GM15510 (cell line): ENCODE measurements at regions not wholly inside any gene's neighbourhood (a gene's known extent, or its start where the extent isn't known, plus 50 kb on each side); places are given as distances from the start of the nearest gene placed in this dataset.

Source experiments
- POLR2A ChIP-seq: IDR thresholded peaks from 3 replicates; pipeline ENCODE4 v1.6.1; 2011; ENCODE audit warnings: borderline replicate concordance; ENCODE audit not compliant: insufficient read length; ENCODE audit errors: extremely low read depth

GRCh38 chr6:156111913-156112312, 656.3 kb upstream of the NOX3 start:
- no peak for TF ChIP-seq POLR2A

DNA sequence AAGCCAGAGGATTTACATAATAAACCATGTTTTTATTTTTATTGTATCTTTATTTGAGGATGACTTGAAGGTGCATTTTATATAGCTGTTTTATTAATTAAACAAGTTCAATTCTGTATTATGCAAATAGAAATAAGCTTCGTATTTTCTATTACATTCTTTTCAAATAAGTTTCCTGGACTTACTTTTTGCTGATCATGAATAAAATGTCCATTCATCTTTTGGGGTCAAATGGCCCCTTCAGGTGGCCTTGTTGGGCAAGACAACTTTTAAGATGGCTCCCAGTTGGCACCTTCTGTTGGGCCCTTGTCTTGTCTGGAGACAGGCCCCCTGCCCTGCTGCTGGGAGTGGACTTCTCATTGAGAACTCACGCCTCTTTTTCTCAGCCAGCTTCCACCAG, 654.6 kb upstream of the NOX3 start:
- no peak for TF ChIP-seq POLR2A

DNA sequence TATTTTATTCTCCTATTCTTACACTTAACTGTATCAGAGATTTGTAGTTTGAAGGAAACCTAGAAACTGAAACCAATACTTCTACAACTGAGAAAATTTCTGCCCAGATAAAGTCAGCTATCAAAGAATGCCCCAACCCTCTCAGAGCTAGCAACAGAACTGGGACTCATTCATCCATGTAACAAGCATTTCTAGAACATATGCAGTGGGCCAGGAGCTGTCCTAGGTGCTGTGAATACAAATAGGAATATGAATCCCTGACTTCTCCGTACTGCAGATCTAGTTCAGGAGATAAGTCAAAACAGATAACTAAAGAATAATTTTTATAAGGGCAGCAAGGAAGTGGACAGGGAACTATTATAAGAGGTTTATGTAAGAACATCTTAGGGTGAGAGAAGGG, 654.1 kb upstream of the NOX3 start:
- TF ChIP-seq POLR2A = no peak

- no peak for TF ChIP-seq POLR2A
Observed at GRCh38 chr6:156107624-156108101, 652.0 kb upstream of the NOX3 start.

- TF ChIP-seq POLR2A = no peak
Observed at GRCh38 chr6:156102129-156102528, 646.5 kb upstream of the NOX3 start.

- no peak for TF ChIP-seq POLR2A
Observed at GRCh38 chr6:156098839-156099238, 643.2 kb upstream of the NOX3 start.

- TF ChIP-seq POLR2A = no peak
Observed at GRCh38 chr6:156087487-156087886, 631.8 kb upstream of the NOX3 start.

DNA sequence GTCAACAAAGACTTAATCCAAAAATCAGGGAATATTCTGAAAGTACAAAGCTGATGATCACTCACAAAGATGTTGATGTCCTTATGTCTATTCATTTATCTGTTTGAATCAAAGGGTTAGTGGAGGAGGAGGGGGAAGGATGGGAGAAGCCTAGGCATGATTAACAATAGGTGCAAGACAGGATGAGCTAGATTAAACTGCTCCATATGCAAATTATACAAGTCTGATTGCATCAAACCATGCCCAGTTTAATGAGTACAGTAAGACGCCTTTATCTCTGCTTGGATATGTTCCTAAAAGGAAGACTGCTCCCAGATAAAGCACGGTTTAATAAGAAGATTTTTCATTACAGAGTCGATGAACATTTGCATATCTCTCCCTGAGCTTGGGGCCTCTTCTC, 626.4 kb upstream of the NOX3 start:
- no peak for TF ChIP-seq POLR2A

DNA sequence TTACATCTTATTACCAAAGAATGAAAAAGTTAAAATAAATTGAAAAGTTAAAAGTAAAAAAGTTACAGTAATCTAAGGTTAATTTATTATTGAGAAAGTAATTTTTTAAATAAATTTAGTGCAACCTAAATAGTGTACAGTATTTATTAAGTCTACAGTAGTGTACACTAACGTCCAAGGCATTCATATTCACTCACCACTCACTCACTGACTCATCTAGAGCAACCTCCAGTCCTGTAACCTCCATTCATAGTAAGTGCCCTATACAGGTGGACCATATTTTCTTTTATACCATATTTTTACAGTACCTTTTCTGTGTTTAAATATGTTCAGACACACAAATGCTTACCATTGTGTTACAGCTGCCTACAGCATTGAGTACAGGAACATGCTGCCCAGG, 624.7 kb upstream of the NOX3 start:
- TF ChIP-seq POLR2A = no peak

GRCh38 chr6:156068881-156069280, 613.2 kb upstream of the NOX3 start:
- no peak for TF ChIP-seq POLR2A

DNA sequence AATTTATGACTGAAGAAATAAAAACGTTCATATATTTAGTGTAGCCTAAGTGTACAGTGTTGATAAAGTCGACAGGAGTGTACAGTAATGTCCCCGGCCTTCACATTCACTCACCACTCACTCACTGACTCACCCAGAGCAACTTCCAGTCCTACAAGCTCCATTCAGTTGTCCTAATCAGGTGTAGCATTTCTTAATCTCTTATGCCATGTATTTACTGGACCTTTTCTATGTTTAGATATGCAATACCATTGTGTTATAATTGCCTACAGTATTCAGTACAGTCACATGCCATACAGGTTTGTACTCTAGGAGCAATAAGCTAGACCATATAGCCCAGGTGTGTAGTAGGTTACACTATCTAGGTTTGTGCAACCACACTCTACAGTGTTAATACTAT, 610.2 kb upstream of the NOX3 start:
- no peak for TF ChIP-seq POLR2A

DNA sequence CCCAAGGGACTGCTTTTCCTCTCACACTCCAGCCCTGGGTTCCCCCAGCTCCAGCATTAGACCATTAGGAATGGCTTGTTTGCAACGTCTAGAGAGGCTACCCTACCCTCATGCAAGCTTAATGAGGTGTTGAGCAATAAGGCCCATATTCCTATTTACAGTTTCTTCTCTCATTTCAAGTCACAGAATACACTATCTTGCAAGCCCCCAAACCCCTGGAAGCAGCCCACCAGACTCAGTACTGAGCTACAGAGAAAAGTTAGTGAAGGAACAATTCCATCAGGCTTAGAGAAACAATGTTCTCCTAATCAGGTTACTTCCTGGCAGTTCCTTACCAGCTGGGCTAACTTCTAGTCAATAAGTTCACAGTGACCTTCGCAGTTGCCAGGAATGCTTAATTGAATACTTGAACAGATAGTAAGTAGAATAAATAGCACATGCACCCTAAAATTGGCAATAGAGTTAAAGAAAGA, 606.5 kb upstream of the NOX3 start:
- no peak for TF ChIP-seq POLR2A

- TF ChIP-seq POLR2A = no peak
Observed at GRCh38 chr6:156061465-156061864, 605.8 kb upstream of the NOX3 start.

GRCh38 chr6:156060013-156060412, 604.4 kb upstream of the NOX3 start:
- TF ChIP-seq POLR2A = no peak

- no peak for TF ChIP-seq POLR2A
Observed at GRCh38 chr6:156058356-156058755, 602.7 kb upstream of the NOX3 start.

- no peak for TF ChIP-seq POLR2A
Observed at GRCh38 chr6:156057869-156058268, 602.2 kb upstream of the NOX3 start.

DNA sequence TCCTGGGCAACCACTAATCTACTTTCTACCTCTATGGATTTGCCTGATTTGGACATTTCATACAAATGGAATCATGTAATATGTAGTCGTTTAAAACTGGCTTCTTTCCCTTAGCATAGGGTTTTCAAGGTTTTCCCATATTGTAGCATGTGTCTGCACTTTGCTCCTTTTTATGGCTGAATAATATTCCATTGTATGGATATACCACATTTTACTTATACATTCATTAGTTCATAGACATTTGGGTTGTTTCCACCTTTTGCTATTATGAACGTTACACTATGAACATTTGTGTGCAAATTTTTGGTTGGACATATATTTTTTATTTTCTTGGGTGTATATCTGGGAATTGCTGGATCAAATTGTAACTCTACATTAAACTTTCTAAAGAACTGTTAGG, 600.4 kb upstream of the NOX3 start:
- TF ChIP-seq POLR2A = no peak
